Mucosa of rectum (tissue), 2 donors: ENCODE measurements at regions not wholly inside any gene's neighbourhood (a gene's known extent, or its start where the extent isn't known, plus 50 kb on each side); places are given as distances from the start of the nearest gene placed in this dataset.
"Not testable (repeated sequence)": the region's sequence is repeated elsewhere in the genome, so short reads cannot be mapped to it uniquely, and the experiment has no call there.

Experiments used
- H3K27ac ChIP-seq, 2 donors: one replicate each; pipeline ENCODE4 v1.7.0; 2013; ENCODE audit warnings: inconsistent platforms in 2 of 2, low read depth in 2 of 2, low read length in 2 of 2
- H3K27me3 ChIP-seq, 2 donors: one replicate each; pipeline ENCODE4 v1.7.0; 2013; ENCODE audit warnings: low read length in 2 of 2; ENCODE audit not compliant: control insufficient read depth in 2 of 2, insufficient read depth in 2 of 2
- H3K36me3 ChIP-seq, 2 donors: one replicate each; pipeline ENCODE4 v1.7.0; 2013; ENCODE audit warnings: low read length in 2 of 2; ENCODE audit not compliant: control insufficient read depth in 2 of 2, insufficient read depth in 2 of 2
- H3K4me1 ChIP-seq, 2 donors: one replicate each; pipeline ENCODE4 v1.7.0; 2013; ENCODE audit warnings: low read length in 2 of 2, mild to moderate bottlenecking in 1 of 2; ENCODE audit not compliant: control insufficient read depth in 2 of 2, insufficient read depth in 2 of 2
- H3K4me3 ChIP-seq, 2 donors: one replicate each; pipeline ENCODE4 v1.7.0; 2013; ENCODE audit warnings: low read length in 2 of 2
- H3K9ac ChIP-seq, 2 donors: one replicate each; pipeline ENCODE4 v1.7.0; 2013; ENCODE audit warnings: low read length in 2 of 2, low read depth in 1 of 2, mild to moderate bottlenecking in 1 of 2
- H3K9me3 ChIP-seq, 2 donors: one replicate each; pipeline ENCODE4 v1.7.0; 2013; ENCODE audit warnings: low read length in 2 of 2; ENCODE audit not compliant: control insufficient read depth in 2 of 2
- donor health status: healthy.
- donor health status: Normal muscosa, but diverticular disease.

GRCh38 chr1:95865769-95866168, 631.8 kb downstream of the RWDD3 start:
- H3K9ac ChIP-seq, result no peak overlapping the region
- no peaks in the 10 kb centered on the region for H3K36me3 ChIP-seq
- H3K9me3 ChIP-seq, result no peaks in the 10 kb centered on the region
- no peaks in the 10 kb centered on the region for H3K4me1 ChIP-seq
- no peaks in the 10 kb centered on the region for H3K27me3 ChIP-seq
- H3K27ac ChIP-seq, result no peak overlapping the region
- no peak overlapping the region for H3K4me3 ChIP-seq

- no peak overlapping the region for H3K9ac ChIP-seq
- H3K36me3 ChIP-seq, result no peaks in the 10 kb centered on the region
- H3K4me3 ChIP-seq, result no peak overlapping the region
- no peaks in the 10 kb centered on the region for H3K27me3 ChIP-seq
- no peaks in the 10 kb centered on the region for H3K4me1 ChIP-seq
- no peaks in the 10 kb centered on the region for H3K9me3 ChIP-seq
- no peak overlapping the region for H3K27ac ChIP-seq
These were observed 642.3 kb downstream of the RWDD3 start for GRCh38 chr1:95876276-95876675.

- no peak overlapping the region for H3K27ac ChIP-seq
- no peaks in the 10 kb centered on the region for H3K4me1 ChIP-seq
- no peak overlapping the region for H3K9ac ChIP-seq
- no peaks in the 10 kb centered on the region for H3K9me3 ChIP-seq
- H3K36me3 ChIP-seq, result no peaks in the 10 kb centered on the region
- no peak overlapping the region for H3K4me3 ChIP-seq
- H3K27me3 ChIP-seq, result no peaks in the 10 kb centered on the region
These were observed 645.6 kb downstream of the RWDD3 start for GRCh38 chr1:95879498-95880050.

- no peak overlapping the region for H3K4me3 ChIP-seq
- H3K27ac ChIP-seq, result no peak overlapping the region
These were observed 655.0 kb downstream of the RWDD3 start for GRCh38 chr1:95888941-95889390.

GRCh38 chr1:95889400-95889799, 655.4 kb downstream of the RWDD3 start:
- no peaks in the 10 kb centered on the region for H3K9me3 ChIP-seq
- no peaks in the 10 kb centered on the region for H3K36me3 ChIP-seq
- H3K27ac ChIP-seq, result no peak overlapping the region
- no peaks in the 10 kb centered on the region for H3K27me3 ChIP-seq
- H3K4me1 ChIP-seq, result no peaks in the 10 kb centered on the region
- no peak overlapping the region for H3K4me3 ChIP-seq
- no peak overlapping the region for H3K9ac ChIP-seq

More at GRCh38 chr1:95888941-95889390, 655.0 kb downstream of the RWDD3 start:
- Histone ChIP-seq H3K4me1 (no peaks in the 10 kb centered on the region), H3K9ac (no peak overlapping the region), H3K9me3 (no peaks in the 10 kb centered on the region), H3K36me3 (no peaks in the 10 kb centered on the region), H3K27me3 (no peaks in the 10 kb centered on the region)

- H3K4me1 ChIP-seq, result no peaks in the 10 kb centered on the region
- H3K27me3 ChIP-seq, result no peaks in the 10 kb centered on the region
- H3K36me3 ChIP-seq, result no peaks in the 10 kb centered on the region
These were observed 659.9 kb downstream of the RWDD3 start for GRCh38 chr1:95893921-95894320.

GRCh38 chr1:95903060-95903459, 669.0 kb downstream of the RWDD3 start:
- Histone ChIP-seq H3K4me3 (no peak overlapping the region), H3K9ac (no peak overlapping the region), H3K27ac (no peak overlapping the region), H3K9me3 (no peaks in the 10 kb centered on the region), H3K4me1 (no peaks in the 10 kb centered on the region), H3K27me3 (no peaks in the 10 kb centered on the region), H3K36me3 (no peaks in the 10 kb centered on the region)

More at GRCh38 chr1:95893921-95894320, 659.9 kb downstream of the RWDD3 start:
- Histone ChIP-seq H3K4me3 (no peak overlapping the region), H3K27ac (no peak overlapping the region), H3K9ac (no peak overlapping the region), H3K9me3 (no peaks in the 10 kb centered on the region)

GRCh38 chr1:95905818-95906395, 671.9 kb downstream of the RWDD3 start:
- Histone ChIP-seq H3K4me3 (no peak overlapping the region), H3K9ac (no peak overlapping the region), H3K27ac (no peak overlapping the region), H3K36me3 (no peaks in the 10 kb centered on the region), H3K27me3 (no peaks in the 10 kb centered on the region), H3K9me3 (no peaks in the 10 kb centered on the region), H3K4me1 (no peaks in the 10 kb centered on the region)

- H3K27ac ChIP-seq, H3K27me3 ChIP-seq, H3K4me3 ChIP-seq, H3K36me3 ChIP-seq, H3K9me3 ChIP-seq, H3K9ac ChIP-seq, H3K4me1 ChIP-seq: not testable (repeated sequence)
These were observed 677.7 kb downstream of the RWDD3 start for GRCh38 chr1:95911739-95912138.

- H3K4me1 ChIP-seq, result no peaks in the 10 kb centered on the region
- H3K27ac ChIP-seq, result no peak overlapping the region
- no peaks in the 10 kb centered on the region for H3K36me3 ChIP-seq
- H3K9ac ChIP-seq, result no peak overlapping the region
- H3K9me3 ChIP-seq, result peaks cover 0 to 6% of the 10 kb centered on the region in 2 donors
- no peaks in the 10 kb centered on the region for H3K27me3 ChIP-seq
- no peak overlapping the region for H3K4me3 ChIP-seq
These were observed 682.6 kb downstream of the RWDD3 start for GRCh38 chr1:95916616-95917015.
